ENCODE measurements at regions not wholly inside any gene's neighbourhood (a gene's known extent, or its start where the extent isn't known, plus 50 kb on each side); places are given as distances from the start of the nearest gene placed in this dataset.

- TF ChIP-seq POLR2A (IDR thresholded peaks at IDR 0.05): no peak
- no peak for TF ChIP-seq CTCF (IDR thresholded peaks at IDR 0.05)
Measured at GRCh38 chr5:114949756-114950155, 220.0 kb downstream of the TRIM36 start.
